GM18505 (cell line): ENCODE measurements at regions not wholly inside any gene's neighbourhood (a gene's known extent, or its start where the extent isn't known, plus 50 kb on each side); places are given as distances from the start of the nearest gene placed in this dataset.
"Not testable (repeated sequence)": the region's sequence is repeated elsewhere in the genome, so short reads cannot be mapped to it uniquely, and the experiment has no call there.

ENCODE experiments used
- ATAC-seq: cut with Tn5 transposase; IDR thresholded peaks from one replicate; pipeline ENCODE4 v1.9.1; 2021; ENCODE audit not compliant: unreplicated experiment
- POLR2A ChIP-seq: IDR thresholded peaks from 4 replicates; pipeline ENCODE4 v1.6.1; 2011; ENCODE audit warnings: borderline replicate concordance; ENCODE audit not compliant: insufficient read depth, insufficient read length; ENCODE audit errors: extremely low read depth

GRCh38 chr16:59975953-59976352 is 1241.8 kb upstream of the GOT2 start:
- no peak for TF ChIP-seq POLR2A
- no peak for ATAC-seq

DNA sequence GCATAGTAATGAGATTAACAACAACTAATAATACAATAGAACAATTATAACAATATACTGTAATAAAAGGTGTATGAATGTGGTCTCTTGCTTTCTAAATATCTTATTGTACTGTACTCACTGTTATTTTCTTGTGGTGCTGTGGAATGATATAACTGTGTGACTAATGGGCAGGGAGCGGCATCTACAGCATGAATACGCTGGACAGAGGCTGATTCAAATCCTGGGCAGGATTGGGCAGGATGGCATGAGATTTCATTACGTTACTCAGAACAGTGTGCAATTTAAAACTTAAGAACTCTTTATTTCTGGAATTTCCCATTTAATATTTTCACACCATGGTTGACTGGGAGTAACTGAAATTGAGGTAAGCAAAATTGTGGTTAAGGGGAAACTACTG is 1239.8 kb upstream of the GOT2 start:
- TF ChIP-seq POLR2A, result no peak
- ATAC-seq, result no peak

GRCh38 chr16:59971264-59971663 is 1237.1 kb upstream of the GOT2 start:
- no peak for TF ChIP-seq POLR2A
- no peak for ATAC-seq

DNA sequence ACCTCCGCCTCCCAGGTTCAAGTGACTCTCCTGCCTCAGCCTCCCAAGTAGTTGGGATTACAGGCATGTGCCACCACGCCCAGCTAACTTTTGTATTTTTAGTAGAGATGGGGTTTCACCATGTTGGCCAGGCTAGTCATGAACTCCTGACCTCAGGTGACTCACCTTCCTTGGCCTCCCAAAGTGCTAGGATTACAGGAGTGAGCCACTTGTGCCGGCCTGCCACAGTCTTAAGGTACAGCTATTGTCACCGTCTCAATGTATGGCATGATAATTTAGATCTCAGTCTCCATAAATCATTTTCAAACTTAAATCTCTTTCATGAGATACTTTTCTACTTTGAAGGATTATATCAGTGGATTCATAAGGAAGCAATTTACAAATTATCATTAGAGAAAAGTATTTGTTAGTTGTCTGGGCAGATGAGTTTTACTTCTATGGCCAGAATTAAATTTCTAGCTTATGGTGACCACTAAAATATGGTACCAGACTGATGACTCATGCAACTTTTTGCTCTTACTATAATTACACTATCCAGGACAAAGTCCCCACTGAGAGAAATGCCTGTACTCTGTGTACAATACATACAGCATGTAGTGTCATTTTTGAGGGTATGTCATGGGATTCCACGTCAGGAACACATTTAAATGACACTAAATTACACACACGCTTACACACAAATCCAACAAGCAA is 1230.3 kb upstream of the GOT2 start:
- no peak for ATAC-seq
- TF ChIP-seq POLR2A, result no peak

GRCh38 chr16:59959311-59959710 is 1225.2 kb upstream of the GOT2 start:
- TF ChIP-seq POLR2A, result no peak
- no peak for ATAC-seq

DNA sequence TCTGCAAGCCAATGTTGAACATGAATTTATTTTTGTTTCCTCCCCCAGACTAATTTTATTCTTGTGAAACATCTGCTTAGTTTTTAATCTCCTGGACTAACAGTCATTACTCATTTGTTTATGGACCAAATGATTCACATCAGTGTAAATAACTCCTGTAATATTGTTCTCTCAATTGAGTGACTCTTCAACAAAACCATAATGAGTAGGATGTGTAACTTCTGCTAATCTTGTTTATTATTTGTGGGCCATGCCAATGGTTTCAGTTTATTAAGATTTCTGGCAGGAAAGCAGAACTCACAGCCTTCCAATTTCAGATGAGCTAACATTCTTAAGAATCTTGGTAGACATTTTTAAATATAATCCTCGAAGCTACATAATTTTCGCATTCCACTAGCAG is 1216.3 kb upstream of the GOT2 start:
- no peak for ATAC-seq
- TF ChIP-seq POLR2A, result no peak

DNA sequence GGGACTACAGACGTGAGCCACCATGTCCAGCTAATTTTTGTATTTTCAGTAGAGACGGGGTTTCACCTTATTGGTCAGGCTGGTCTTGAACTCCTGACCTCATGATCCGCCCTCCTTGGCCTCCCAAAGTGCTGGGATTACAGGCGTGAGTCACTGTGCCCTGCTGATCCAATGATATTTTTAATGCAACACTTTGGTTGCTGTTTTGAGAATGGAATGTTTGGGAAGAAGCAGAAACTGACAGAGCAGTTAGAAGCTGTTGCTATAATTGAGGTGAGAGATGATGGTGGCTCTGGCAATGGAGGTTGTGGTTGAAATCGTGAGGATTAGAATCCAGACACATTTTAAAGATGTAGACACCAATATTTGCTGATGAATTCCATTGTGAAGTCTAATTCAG is 1209.9 kb upstream of the GOT2 start:
- ATAC-seq, result not testable (repeated sequence)

DNA sequence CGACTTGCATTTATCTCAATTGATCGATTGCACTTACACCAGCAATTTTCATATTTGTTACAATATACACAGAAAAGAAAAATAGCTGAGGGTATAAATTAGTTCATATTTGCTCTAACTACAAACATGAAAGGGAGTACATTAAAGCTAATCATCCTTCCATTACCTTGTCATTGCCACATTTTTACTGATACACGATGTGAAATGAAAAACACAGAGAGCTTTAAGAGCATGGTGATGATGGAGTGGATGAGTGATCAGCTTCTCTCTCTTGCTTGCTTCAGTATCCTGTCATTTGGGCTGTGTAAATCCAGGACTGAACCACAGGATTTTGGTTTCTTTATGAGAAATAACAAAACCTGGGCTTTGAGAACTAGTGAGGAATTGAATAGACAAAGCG is 1207.5 kb upstream of the GOT2 start:
- TF ChIP-seq POLR2A, result no peak
- ATAC-seq, result no peak

DNA sequence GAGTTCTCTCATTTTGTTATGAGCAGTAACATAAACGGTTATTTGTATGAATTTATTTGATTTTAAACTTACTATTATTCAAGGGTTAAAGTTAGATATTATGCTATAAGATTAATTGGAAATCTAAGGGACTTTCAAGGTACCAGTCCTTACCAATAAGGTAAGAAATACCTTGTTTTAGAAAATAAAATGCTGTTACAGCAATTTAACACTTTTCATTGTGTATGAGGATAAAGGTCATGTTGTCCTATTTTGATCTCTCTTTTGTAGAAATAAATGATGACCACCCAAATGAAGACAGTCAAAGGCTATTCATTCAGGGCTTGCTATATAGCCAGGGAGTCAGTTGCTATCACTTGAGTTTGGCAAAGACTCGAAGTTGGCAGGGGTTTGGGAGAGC is 1185.9 kb upstream of the GOT2 start:
- no peak for ATAC-seq
- TF ChIP-seq POLR2A, result no peak

- ATAC-seq, result no peak
Measured at GRCh38 chr16:59913666-59914065, 1179.5 kb upstream of the GOT2 start.

DNA sequence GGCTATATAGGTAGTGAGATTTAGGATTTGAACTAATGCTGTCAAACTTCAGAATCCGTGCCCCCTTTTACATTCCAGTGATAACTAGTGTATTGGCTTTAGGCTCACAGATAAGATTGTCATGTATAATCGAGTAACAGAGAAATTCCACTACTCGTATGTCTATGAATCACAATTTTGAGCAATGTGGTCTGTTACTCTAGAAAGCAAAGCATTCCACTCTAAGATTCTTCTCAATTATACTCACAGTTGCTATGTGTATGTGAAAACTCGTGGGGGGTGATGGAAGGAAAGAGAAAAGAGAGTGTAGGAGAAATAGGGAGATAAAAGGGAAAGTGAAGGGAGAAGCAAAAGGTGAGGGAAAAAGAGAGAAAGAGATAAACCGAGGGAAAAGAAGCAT is 1175.1 kb upstream of the GOT2 start:
- ATAC-seq, result no peak
- TF ChIP-seq POLR2A, result no peak

More at GRCh38 chr16:59913666-59914065, 1179.5 kb upstream of the GOT2 start:
- TF ChIP-seq POLR2A, result no peak

- TF ChIP-seq POLR2A, result no peak
- ATAC-seq, result no peak
Measured at GRCh38 chr16:59907611-59908010, 1173.5 kb upstream of the GOT2 start.

- no peak for ATAC-seq
- no peak for TF ChIP-seq POLR2A
Measured at GRCh38 chr16:59905606-59906005, 1171.5 kb upstream of the GOT2 start.

- ATAC-seq, result no peak
- no peak for TF ChIP-seq POLR2A
Measured at GRCh38 chr16:59905131-59905530, 1171.0 kb upstream of the GOT2 start.

DNA sequence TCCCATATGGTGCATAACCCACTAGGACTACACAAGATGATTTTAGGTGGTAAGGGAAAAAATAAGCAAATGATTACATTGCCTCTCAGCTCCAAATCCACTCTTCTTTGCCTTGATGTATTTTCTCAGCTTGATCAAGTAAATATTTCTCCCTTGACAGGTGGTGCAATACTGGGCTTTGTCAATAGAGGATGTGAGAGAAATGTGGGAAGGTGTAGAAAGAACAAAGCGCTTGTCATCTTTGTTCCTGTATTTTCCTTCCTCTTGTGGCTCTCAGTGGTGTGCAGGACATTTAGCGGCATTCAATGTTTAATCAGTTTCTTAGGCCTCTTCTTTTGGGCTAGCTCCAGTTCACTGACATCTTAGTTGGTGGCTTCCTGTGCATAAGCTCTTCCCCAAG is 1165.8 kb upstream of the GOT2 start:
- no peak for TF ChIP-seq POLR2A

More for the DNA sequence above, 1165.8 kb upstream of the GOT2 start:
- no peak for ATAC-seq
